ENCODE measurements at regions not wholly inside any gene's neighbourhood (a gene's known extent, or its start where the extent isn't known, plus 50 kb on each side); places are given as distances from the start of the nearest gene placed in this dataset.
"Not testable (repeated sequence)": the region's sequence is repeated elsewhere in the genome, so short reads cannot be mapped to it uniquely, and the experiment has no call there.

- Histone ChIP-seq H3K27me3 (replicated peaks; ENCODE audit: control insufficient read depth, insufficient read depth, low read length, poor library complexity, severe bottlenecking) (no peaks in the 10 kb centered on the region), H3K4me1 (ENCODE audit: control insufficient read depth, insufficient read depth, low read length, poor library complexity, severe bottlenecking) (peaks cover 14% of the 10 kb centered on the region), H3K9me3 (ENCODE audit: control insufficient read depth, low read length) (no peaks in the 10 kb centered on the region), H3K27ac (ENCODE audit: insufficient read depth, low read length, poor library complexity, severe bottlenecking) (no peak overlapping the region), H3K4me3 (ENCODE audit: insufficient read depth, low read depth, low read length, poor library complexity, severe bottlenecking) (no peak overlapping the region), H3K36me3 (ENCODE audit: control insufficient read depth, insufficient read depth, low read length) (no peaks in the 10 kb centered on the region)
- no peak for DNase-seq
Measured at GRCh38 chr20:53658973-53659372, 65.3 kb upstream of the ZNF217 start.

GRCh38 chr20:53658322-53658721, 64.7 kb upstream of the ZNF217 start:
- no peak for DNase-seq

GRCh38 chr20:53657732-53658131, 64.1 kb upstream of the ZNF217 start:
- no peak for DNase-seq
- H3K27me3 ChIP-seq (replicated peaks; ENCODE audit: control insufficient read depth, insufficient read depth, low read length, poor library complexity, severe bottlenecking): no peaks in the 10 kb centered on the region
- no peak overlapping the region for H3K4me3 ChIP-seq (ENCODE audit: insufficient read depth, low read depth, low read length, poor library complexity, severe bottlenecking)
- peak overlapping the region; percentile 13 for H3K27ac ChIP-seq (ENCODE audit: insufficient read depth, low read length, poor library complexity, severe bottlenecking)
- H3K4me1 ChIP-seq (ENCODE audit: control insufficient read depth, insufficient read depth, low read length, poor library complexity, severe bottlenecking): peaks cover 23% of the 10 kb centered on the region
- no peaks in the 10 kb centered on the region for H3K9me3 ChIP-seq (ENCODE audit: control insufficient read depth, low read length)
- no peaks in the 10 kb centered on the region for H3K36me3 ChIP-seq (ENCODE audit: control insufficient read depth, insufficient read depth, low read length)

More at GRCh38 chr20:53658322-53658721, 64.7 kb upstream of the ZNF217 start:
- Histone ChIP-seq H3K27me3 (replicated peaks; ENCODE audit: control insufficient read depth, insufficient read depth, low read length, poor library complexity, severe bottlenecking) (no peaks in the 10 kb centered on the region), H3K9me3 (ENCODE audit: control insufficient read depth, low read length) (no peaks in the 10 kb centered on the region), H3K4me1 (ENCODE audit: control insufficient read depth, insufficient read depth, low read length, poor library complexity, severe bottlenecking) (peaks cover 17% of the 10 kb centered on the region), H3K36me3 (ENCODE audit: control insufficient read depth, insufficient read depth, low read length) (no peaks in the 10 kb centered on the region), H3K4me3 (ENCODE audit: insufficient read depth, low read depth, low read length, poor library complexity, severe bottlenecking) (no peak overlapping the region), H3K27ac (ENCODE audit: insufficient read depth, low read length, poor library complexity, severe bottlenecking) (no peak overlapping the region)

GRCh38 chr20:53657279-53657678, 63.6 kb upstream of the ZNF217 start:
- no peaks in the 10 kb centered on the region for H3K36me3 ChIP-seq (ENCODE audit: control insufficient read depth, insufficient read depth, low read length)
- H3K4me3 ChIP-seq (ENCODE audit: insufficient read depth, low read depth, low read length, poor library complexity, severe bottlenecking): no peak overlapping the region
- no peaks in the 10 kb centered on the region for H3K9me3 ChIP-seq (ENCODE audit: control insufficient read depth, low read length)
- no peaks in the 10 kb centered on the region for H3K27me3 ChIP-seq (replicated peaks; ENCODE audit: control insufficient read depth, insufficient read depth, low read length, poor library complexity, severe bottlenecking)
- H3K4me1 ChIP-seq (ENCODE audit: control insufficient read depth, insufficient read depth, low read length, poor library complexity, severe bottlenecking): peaks cover 26% of the 10 kb centered on the region
- no peak for DNase-seq
- no peak overlapping the region for H3K27ac ChIP-seq (ENCODE audit: insufficient read depth, low read length, poor library complexity, severe bottlenecking)

GRCh38 chr20:53656293-53657202, 62.9 kb upstream of the ZNF217 start:
- H3K27me3 ChIP-seq (replicated peaks; ENCODE audit: control insufficient read depth, insufficient read depth, low read length, poor library complexity, severe bottlenecking): no peaks in the 10 kb centered on the region
- H3K4me1 ChIP-seq (ENCODE audit: control insufficient read depth, insufficient read depth, low read length, poor library complexity, severe bottlenecking): peaks cover 23% of the 10 kb centered on the region
- H3K36me3 ChIP-seq (ENCODE audit: control insufficient read depth, insufficient read depth, low read length): no peaks in the 10 kb centered on the region
- H3K27ac ChIP-seq (ENCODE audit: insufficient read depth, low read length, poor library complexity, severe bottlenecking): no peak overlapping the region
- DNase-seq: no peak
- no peak overlapping the region for H3K4me3 ChIP-seq (ENCODE audit: insufficient read depth, low read depth, low read length, poor library complexity, severe bottlenecking)
- no peaks in the 10 kb centered on the region for H3K9me3 ChIP-seq (ENCODE audit: control insufficient read depth, low read length)

GRCh38 chr20:53655625-53656292, 62.1 kb upstream of the ZNF217 start:
- Histone ChIP-seq H3K9me3 (ENCODE audit: control insufficient read depth, low read length) (no peaks in the 10 kb centered on the region), H3K27ac (ENCODE audit: insufficient read depth, low read length, poor library complexity, severe bottlenecking) (no peak overlapping the region), H3K4me1 (ENCODE audit: control insufficient read depth, insufficient read depth, low read length, poor library complexity, severe bottlenecking) (peaks cover 20% of the 10 kb centered on the region), H3K4me3 (ENCODE audit: insufficient read depth, low read depth, low read length, poor library complexity, severe bottlenecking) (no peak overlapping the region), H3K36me3 (ENCODE audit: control insufficient read depth, insufficient read depth, low read length) (no peaks in the 10 kb centered on the region), H3K27me3 (replicated peaks; ENCODE audit: control insufficient read depth, insufficient read depth, low read length, poor library complexity, severe bottlenecking) (no peaks in the 10 kb centered on the region)
- no peak for DNase-seq

- no peaks in the 10 kb centered on the region for H3K36me3 ChIP-seq (ENCODE audit: control insufficient read depth, insufficient read depth, low read length)
- H3K27me3 ChIP-seq (replicated peaks; ENCODE audit: control insufficient read depth, insufficient read depth, low read length, poor library complexity, severe bottlenecking): no peaks in the 10 kb centered on the region
- no peak overlapping the region for H3K4me3 ChIP-seq (ENCODE audit: insufficient read depth, low read depth, low read length, poor library complexity, severe bottlenecking)
- H3K4me1 ChIP-seq (ENCODE audit: control insufficient read depth, insufficient read depth, low read length, poor library complexity, severe bottlenecking): peaks cover 16% of the 10 kb centered on the region
- no peak overlapping the region for H3K27ac ChIP-seq (ENCODE audit: insufficient read depth, low read length, poor library complexity, severe bottlenecking)
- H3K9me3 ChIP-seq (ENCODE audit: control insufficient read depth, low read length): no peaks in the 10 kb centered on the region
- no peak for DNase-seq
Measured at GRCh38 chr20:53654932-53655624, 61.4 kb upstream of the ZNF217 start.

GRCh38 chr20:53654521-53654920, 60.9 kb upstream of the ZNF217 start:
- H3K36me3 ChIP-seq (ENCODE audit: control insufficient read depth, insufficient read depth, low read length); H3K9me3 ChIP-seq (ENCODE audit: control insufficient read depth, low read length); H3K4me3 ChIP-seq (ENCODE audit: insufficient read depth, low read depth, low read length, poor library complexity, severe bottlenecking); H3K27me3 ChIP-seq (replicated peaks; ENCODE audit: control insufficient read depth, insufficient read depth, low read length, poor library complexity, severe bottlenecking); H3K27ac ChIP-seq (ENCODE audit: insufficient read depth, low read length, poor library complexity, severe bottlenecking); DNase-seq: not testable (repeated sequence)
- H3K4me1 ChIP-seq (ENCODE audit: control insufficient read depth, insufficient read depth, low read length, poor library complexity, severe bottlenecking): peaks cover 16% of the 10 kb centered on the region

GRCh38 chr20:53652859-53653517, 59.3 kb upstream of the ZNF217 start:
- DNase-seq: no peak
- Histone ChIP-seq H3K27me3 (replicated peaks; ENCODE audit: control insufficient read depth, insufficient read depth, low read length, poor library complexity, severe bottlenecking) (no peaks in the 10 kb centered on the region), H3K4me3 (ENCODE audit: insufficient read depth, low read depth, low read length, poor library complexity, severe bottlenecking) (no peak overlapping the region), H3K9me3 (ENCODE audit: control insufficient read depth, low read length) (no peaks in the 10 kb centered on the region), H3K27ac (ENCODE audit: insufficient read depth, low read length, poor library complexity, severe bottlenecking) (peak overlapping the region; percentile 64), H3K4me1 (ENCODE audit: control insufficient read depth, insufficient read depth, low read length, poor library complexity, severe bottlenecking) (peaks cover 16% of the 10 kb centered on the region), H3K36me3 (ENCODE audit: control insufficient read depth, insufficient read depth, low read length) (no peaks in the 10 kb centered on the region)
